Upper lobe of right lung (tissue), 1 donor: ENCODE measurements at regions not wholly inside any gene's neighbourhood (a gene's known extent, or its start where the extent isn't known, plus 50 kb on each side); places are given as distances from the start of the nearest gene placed in this dataset.

Source experiments
- ATAC-seq: fragments of 200-7000 bp; cut with Tn5 transposase; one replicate; pipeline ENCODE4 v1.9.1; 2020; ENCODE audit warnings: mild to moderate bottlenecking, moderate library complexity
- DNase-seq: peaks from one replicate; pipeline ENCODE4 v3.0.0-alpha.2; 2020
- H3K27ac ChIP-seq: fragments of 200-600 bp; one replicate; pipeline ENCODE4 v1.8.0; 2022
- H3K27me3 ChIP-seq: fragments of 200-600 bp; one replicate; pipeline ENCODE4 v1.8.0; 2022; ENCODE audit warnings: mild to moderate bottlenecking
- H3K36me3 ChIP-seq: fragments of 200-600 bp; one replicate; pipeline ENCODE4 v1.8.0; 2022
- H3K4me1 ChIP-seq: fragments of 200-600 bp; one replicate; pipeline ENCODE4 v1.8.0; 2022
- H3K4me3 ChIP-seq: fragments of 200-600 bp; one replicate; pipeline ENCODE4 v1.8.0; 2022; ENCODE audit warnings: mild to moderate bottlenecking
- H3K9me3 ChIP-seq: fragments of 200-600 bp; one replicate; pipeline ENCODE4 v1.8.0; 2022
- intact Hi-C: fragments of 100-400 bp; cut with DNase I; formaldehyde crosslinking; loops from one replicate; pipeline ENCODE4 v1.11.0; 2022
- TF ChIP-seq, protein P1 (sequence below): fragments of 200-600 bp; IDR thresholded peaks from one replicate; pipeline ENCODE4 v1.8.0; 2022; ENCODE audit warnings: antibody characterized with exemption
- donor health status: DM: no; HTN: yes; CAD: no; lungs with severe emphysema.

DNA sequence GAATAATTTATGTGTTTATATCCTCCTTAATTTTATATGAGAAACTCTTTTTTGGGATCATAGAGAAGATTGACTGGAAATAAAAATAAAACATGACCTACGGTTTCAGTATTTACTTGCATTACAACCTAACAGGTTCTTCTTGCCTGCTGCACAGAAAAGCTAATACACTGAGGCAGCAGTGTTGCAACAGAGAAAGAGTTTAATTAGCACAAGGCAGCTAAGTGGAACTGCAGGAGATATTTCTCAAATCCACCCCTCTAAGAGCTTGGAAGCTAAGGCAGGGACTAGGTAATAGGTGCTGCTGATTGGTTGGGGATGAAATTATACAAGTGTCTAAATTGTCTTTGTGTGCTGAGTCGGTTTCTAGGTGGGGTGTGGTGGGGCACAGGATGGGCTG, 380.9 kb downstream of the DIRAS2 start:
- DNase-seq (no peak), ATAC-seq (no peak)
- H3K4me3 ChIP-seq: no peak overlapping the region
- no peaks in the 10 kb centered on the region for H3K4me1 ChIP-seq
- no peaks in the 10 kb centered on the region for H3K36me3 ChIP-seq
- H3K9me3 ChIP-seq: peaks cover 6% of the 10 kb centered on the region
- intact Hi-C loops: no loop called here
- no peak overlapping the region for H3K27ac ChIP-seq
- no peaks in the 10 kb centered on the region for H3K27me3 ChIP-seq
- TF ChIP-seq, protein P1, sequence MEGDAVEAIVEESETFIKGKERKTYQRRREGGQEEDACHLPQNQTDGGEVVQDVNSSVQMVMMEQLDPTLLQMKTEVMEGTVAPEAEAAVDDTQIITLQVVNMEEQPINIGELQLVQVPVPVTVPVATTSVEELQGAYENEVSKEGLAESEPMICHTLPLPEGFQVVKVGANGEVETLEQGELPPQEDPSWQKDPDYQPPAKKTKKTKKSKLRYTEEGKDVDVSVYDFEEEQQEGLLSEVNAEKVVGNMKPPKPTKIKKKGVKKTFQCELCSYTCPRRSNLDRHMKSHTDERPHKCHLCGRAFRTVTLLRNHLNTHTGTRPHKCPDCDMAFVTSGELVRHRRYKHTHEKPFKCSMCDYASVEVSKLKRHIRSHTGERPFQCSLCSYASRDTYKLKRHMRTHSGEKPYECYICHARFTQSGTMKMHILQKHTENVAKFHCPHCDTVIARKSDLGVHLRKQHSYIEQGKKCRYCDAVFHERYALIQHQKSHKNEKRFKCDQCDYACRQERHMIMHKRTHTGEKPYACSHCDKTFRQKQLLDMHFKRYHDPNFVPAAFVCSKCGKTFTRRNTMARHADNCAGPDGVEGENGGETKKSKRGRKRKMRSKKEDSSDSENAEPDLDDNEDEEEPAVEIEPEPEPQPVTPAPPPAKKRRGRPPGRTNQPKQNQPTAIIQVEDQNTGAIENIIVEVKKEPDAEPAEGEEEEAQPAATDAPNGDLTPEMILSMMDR: no peak

DNA sequence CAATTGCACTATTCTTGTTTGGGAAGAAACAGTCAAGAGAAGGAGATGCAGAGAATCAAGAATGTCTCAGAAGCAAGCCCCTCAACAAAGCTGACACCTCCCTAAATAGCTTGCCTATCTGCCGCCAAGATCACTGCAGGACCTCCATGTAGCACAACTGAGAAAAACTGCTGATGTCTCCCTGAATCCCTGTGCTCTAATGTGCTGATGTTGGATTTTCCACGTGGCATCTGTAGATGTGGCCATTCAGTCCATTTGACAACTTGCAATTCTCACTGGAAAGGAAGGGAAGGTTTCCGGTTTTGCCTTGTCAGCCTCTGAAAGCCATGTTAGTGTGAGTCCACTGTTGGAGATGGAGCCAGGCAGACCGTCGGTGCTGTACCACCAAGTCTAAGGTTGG, 374.0 kb downstream of the DIRAS2 start:
- no peaks in the 10 kb centered on the region for H3K36me3 ChIP-seq
- H3K4me1 ChIP-seq: no peaks in the 10 kb centered on the region
- ATAC-seq: no peak
- no peak for DNase-seq
- intact Hi-C loops: no loop called here
- no peak overlapping the region for H3K4me3 ChIP-seq
- H3K27ac ChIP-seq: no peak overlapping the region
- no peaks in the 10 kb centered on the region for H3K9me3 ChIP-seq
- TF ChIP-seq, protein P1: no peak
- peaks cover 5% of the 10 kb centered on the region for H3K27me3 ChIP-seq

DNA sequence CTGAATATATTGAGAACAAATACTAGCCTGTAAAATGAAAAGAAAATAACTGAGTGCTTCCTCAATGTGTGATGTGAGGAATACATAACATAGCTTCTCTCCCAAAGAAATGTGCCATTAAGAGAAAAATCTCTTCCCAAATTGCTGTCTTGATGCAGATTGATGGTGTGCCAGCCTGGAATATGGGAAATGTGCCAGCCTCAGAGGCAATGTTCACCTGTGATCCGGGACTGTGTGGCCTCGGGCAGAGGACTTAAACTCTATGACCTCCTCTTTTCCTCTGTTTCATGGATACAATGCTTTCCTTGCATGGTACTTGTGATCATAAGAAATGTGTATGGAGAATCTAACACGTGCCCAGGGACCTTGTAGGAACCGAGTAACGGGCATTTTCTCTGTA, 370.9 kb downstream of the DIRAS2 start:
- Histone ChIP-seq H3K9me3 (no peaks in the 10 kb centered on the region), H3K36me3 (no peaks in the 10 kb centered on the region), H3K27me3 (peaks cover 5% of the 10 kb centered on the region), H3K4me3 (no peak overlapping the region), H3K4me1 (no peaks in the 10 kb centered on the region), H3K27ac (no peak overlapping the region)
- intact Hi-C loops: no loop called here
- ATAC-seq (no peak), DNase-seq (no peak)
- TF ChIP-seq, protein P1: no peak

DNA sequence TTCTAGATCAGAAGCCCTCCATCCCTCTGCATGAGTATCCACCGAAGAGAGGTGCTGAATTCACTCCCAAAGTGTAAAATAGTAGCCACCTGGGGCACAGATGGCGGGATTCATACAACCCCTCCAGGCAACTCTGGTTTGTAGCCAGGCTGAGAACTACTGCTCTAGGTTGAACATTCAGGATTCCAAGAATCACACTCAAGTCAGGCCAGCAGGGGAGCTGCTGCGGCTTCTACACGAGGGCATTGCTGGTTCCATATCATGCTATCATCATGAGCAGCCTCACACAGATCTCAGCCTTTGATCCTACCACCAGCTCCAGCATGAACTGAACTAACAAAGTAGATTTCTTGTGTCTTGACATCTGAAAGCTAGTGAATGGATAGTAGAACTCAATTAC, 367.9 kb downstream of the DIRAS2 start:
- no peak for DNase-seq
- Histone ChIP-seq H3K4me3 (no peak overlapping the region), H3K36me3 (no peaks in the 10 kb centered on the region), H3K9me3 (no peaks in the 10 kb centered on the region), H3K4me1 (no peaks in the 10 kb centered on the region), H3K27me3 (peaks cover 5% of the 10 kb centered on the region), H3K27ac (no peak overlapping the region)
- TF ChIP-seq, protein P1: no peak
- intact Hi-C loops: no loop called here
- ATAC-seq: no peak

DNA sequence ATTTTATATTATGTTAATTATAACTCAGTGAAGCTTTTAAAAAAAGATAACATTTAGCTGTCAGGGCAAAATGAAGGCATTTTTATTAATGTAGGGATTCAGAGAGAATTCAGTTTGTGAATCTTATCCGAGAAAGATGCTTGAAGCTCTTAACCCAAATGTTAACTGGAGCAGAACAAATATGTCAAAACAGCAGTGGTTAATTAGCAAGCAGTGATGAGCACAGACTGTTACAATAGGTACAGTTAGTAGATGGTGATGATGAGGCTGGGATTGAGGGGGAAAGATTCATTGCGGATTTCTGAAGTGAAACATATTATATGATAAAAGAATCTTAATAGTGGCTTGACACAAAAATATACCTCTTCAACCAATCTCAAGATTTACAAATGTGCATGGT, 356.7 kb downstream of the DIRAS2 start:
- H3K36me3 ChIP-seq: no peaks in the 10 kb centered on the region
- no peak overlapping the region for H3K27ac ChIP-seq
- TF ChIP-seq, protein P1: no peak
- intact Hi-C loops: no loop called here
- ATAC-seq (no peak), DNase-seq (no peak)
- no peaks in the 10 kb centered on the region for H3K9me3 ChIP-seq
- H3K4me3 ChIP-seq: no peak overlapping the region
- H3K4me1 ChIP-seq: no peaks in the 10 kb centered on the region
- H3K27me3 ChIP-seq: no peaks in the 10 kb centered on the region

DNA sequence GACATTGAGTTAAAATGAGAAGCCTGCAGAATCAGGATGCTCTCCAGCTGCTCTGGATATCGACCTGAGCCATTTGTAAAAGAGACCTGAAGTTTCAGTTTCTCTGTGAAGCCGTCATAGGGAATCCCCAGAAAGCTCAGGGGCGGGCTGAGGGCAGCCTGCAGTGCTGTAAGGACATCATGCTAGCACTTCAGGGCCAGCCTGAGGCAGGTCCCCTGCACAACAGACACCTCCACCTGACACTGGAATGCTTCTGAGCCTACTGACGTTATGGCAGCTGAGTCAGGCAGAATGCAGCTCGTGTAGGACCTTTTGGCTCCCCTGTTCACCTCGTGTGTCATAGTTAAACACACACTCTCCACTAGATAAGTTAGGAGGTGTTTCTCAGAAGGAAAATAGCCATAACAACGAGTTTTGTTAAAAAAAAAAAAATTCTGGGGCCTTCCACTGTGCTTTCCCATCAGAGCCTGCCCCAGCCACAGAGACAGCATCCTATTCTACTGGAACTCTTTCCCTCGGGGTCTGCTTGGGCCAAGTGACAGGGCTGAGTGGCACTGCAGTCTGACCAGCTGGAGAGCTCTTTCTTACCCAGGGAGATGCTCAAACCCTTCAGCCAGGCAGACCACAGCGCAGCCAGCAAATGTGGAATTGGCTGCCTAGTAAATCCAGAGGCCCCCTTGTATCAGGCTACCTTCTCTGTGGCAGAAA, 354.9 kb downstream of the DIRAS2 start:
- Histone ChIP-seq H3K4me1 (no peaks in the 10 kb centered on the region), H3K4me3 (no peak overlapping the region), H3K27me3 (no peaks in the 10 kb centered on the region), H3K9me3 (no peaks in the 10 kb centered on the region), H3K27ac (no peak overlapping the region), H3K36me3 (no peaks in the 10 kb centered on the region)
- ATAC-seq: peak; percentile 30
- no peak for DNase-seq
- intact Hi-C loops: no loop called here
- TF ChIP-seq, protein P1: no peak
